ENCODE measurements at regions not wholly inside any gene's neighbourhood (a gene's known extent, or its start where the extent isn't known, plus 50 kb on each side); places are given as distances from the start of the nearest gene placed in this dataset.
"Not testable (repeated sequence)": the region's sequence is repeated elsewhere in the genome, so short reads cannot be mapped to it uniquely, and the experiment has no call there.

DNA sequence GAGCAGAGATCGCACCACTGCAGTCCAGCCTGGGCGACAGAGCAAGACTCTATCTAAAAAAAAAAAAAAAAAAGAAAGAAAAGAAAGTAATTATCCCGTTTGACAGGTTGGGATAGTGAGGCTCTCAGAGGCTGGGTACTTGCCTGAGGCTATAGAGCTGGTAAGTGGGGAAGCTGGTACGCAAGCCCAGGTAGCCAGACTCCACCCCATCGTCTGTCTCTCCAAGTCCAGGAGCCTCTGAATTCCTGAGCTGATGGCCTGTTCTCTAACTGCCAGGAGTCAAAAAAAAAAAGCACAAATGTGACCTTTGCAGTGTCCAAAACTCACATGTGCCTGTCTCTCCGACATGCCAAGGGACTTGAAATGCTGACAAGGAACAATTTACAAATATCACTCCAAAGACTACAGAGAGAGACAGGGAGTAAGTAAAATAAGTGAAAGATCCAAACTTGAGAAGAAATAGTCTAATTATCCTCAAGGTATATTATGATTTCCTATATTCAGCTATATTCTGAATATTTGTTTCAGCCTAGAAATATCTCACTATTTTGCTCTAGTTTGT, 109.1 kb upstream of the SCAF8 start:
- peaks cover 0 to 17% (median 2%) of the 10 kb centered on the region in 8 donors for H3K9me3 ChIP-seq
- no peaks in the 10 kb centered on the region for H3K4me1 ChIP-seq
- H3K27me3 ChIP-seq (replicated peaks in 1 of 7): no peaks in the 10 kb centered on the region
- no peaks in the 10 kb centered on the region for H3K36me3 ChIP-seq
- 78 to 90% (median 89%) methylated on average over 6 of the region's 6 CpGs for WGBS, 5 donors
- no peak overlapping the region for H3K27ac ChIP-seq
- DNase-seq: no peak
- intact Hi-C loops (cut with DNase I; ENCODE audit: low total_unique reads): no loop called here
- TF ChIP-seq, protein P1, sequence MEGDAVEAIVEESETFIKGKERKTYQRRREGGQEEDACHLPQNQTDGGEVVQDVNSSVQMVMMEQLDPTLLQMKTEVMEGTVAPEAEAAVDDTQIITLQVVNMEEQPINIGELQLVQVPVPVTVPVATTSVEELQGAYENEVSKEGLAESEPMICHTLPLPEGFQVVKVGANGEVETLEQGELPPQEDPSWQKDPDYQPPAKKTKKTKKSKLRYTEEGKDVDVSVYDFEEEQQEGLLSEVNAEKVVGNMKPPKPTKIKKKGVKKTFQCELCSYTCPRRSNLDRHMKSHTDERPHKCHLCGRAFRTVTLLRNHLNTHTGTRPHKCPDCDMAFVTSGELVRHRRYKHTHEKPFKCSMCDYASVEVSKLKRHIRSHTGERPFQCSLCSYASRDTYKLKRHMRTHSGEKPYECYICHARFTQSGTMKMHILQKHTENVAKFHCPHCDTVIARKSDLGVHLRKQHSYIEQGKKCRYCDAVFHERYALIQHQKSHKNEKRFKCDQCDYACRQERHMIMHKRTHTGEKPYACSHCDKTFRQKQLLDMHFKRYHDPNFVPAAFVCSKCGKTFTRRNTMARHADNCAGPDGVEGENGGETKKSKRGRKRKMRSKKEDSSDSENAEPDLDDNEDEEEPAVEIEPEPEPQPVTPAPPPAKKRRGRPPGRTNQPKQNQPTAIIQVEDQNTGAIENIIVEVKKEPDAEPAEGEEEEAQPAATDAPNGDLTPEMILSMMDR (IDR thresholded peaks at IDR 0.05 in 8 of 11, conservative IDR thresholded peaks at IDR 0.05 in 3 of 11): no peak
- no peak for TF ChIP-seq POLR2A (IDR thresholded peaks at IDR 0.05)
- TF ChIP-seq POLR2AphosphoS5 (IDR thresholded peaks at IDR 0.05): no peak
- H3K4me3 ChIP-seq: no peak overlapping the region

DNA sequence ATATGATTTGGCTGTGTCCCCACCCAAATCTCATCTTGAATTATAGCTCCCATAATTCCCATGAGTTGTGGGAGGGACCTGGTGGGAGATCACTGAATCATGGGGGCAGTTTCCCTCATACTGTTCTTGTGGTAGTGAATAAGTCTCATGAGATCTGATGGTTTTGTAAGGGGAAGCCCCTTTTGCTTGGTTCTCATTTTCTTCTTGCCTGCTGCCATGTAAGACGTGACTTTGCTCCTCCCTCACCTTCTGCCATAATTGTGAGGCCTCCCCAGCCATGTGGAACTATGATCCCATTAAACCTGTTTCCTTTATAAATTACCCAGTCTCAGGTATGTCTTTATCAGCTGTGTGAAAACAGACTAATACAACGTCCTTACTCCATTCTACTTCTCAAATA, 108.5 kb upstream of the SCAF8 start:
- peaks cover 0 to 17% (median 2%) of the 10 kb centered on the region in 8 donors for H3K9me3 ChIP-seq
- H3K27me3 ChIP-seq (replicated peaks in 1 of 7); H3K4me1 ChIP-seq; DNase-seq; intact Hi-C loops (cut with DNase I; ENCODE audit: low total_unique reads); H3K27ac ChIP-seq; H3K4me3 ChIP-seq; H3K36me3 ChIP-seq: not testable (repeated sequence)
- 71 to 78% (median 75%) methylated on average over 2 of the region's 2 CpGs for WGBS, 5 donors

DNA sequence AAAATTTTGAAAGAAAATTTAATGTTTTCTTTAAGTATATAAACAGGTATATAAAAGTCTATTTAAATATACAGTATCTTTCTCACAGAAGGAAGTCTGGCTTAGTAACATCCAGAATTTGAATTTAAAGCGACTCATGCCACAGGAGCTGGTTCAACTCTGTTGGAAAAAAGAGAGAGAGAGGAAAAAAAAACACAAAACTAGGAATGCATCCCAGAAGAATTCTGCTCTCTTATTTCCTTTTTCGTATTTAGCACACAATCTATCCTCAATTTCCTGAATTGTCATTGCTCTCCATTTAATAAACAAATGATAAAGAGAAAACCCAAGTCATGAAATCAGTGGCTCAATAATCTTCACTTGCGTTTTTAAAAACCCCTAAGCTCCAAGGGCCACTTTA, 107.5 kb upstream of the SCAF8 start:
- no peak overlapping the region for H3K27ac ChIP-seq
- TF ChIP-seq, protein P1 (IDR thresholded peaks at IDR 0.05 in 8 of 11, conservative IDR thresholded peaks at IDR 0.05 in 3 of 11): no peak
- TF ChIP-seq POLR2A (IDR thresholded peaks at IDR 0.05): no peak
- no peak for TF ChIP-seq POLR2AphosphoS5 (IDR thresholded peaks at IDR 0.05)
- H3K27me3 ChIP-seq (replicated peaks in 1 of 7): no peaks in the 10 kb centered on the region
- H3K4me1 ChIP-seq: no peaks in the 10 kb centered on the region
- no peak overlapping the region for H3K4me3 ChIP-seq
- DNase-seq: no peak
- peaks cover 0 to 17% (median 2%) of the 10 kb centered on the region in 8 donors for H3K9me3 ChIP-seq
- no peaks in the 10 kb centered on the region for H3K36me3 ChIP-seq
- WGBS, 5 donors: 65 to 86% (median 78%) methylated on average over 3 of the region's 3 CpGs
- intact Hi-C loops (cut with DNase I; ENCODE audit: low total_unique reads): no loop called here

DNA sequence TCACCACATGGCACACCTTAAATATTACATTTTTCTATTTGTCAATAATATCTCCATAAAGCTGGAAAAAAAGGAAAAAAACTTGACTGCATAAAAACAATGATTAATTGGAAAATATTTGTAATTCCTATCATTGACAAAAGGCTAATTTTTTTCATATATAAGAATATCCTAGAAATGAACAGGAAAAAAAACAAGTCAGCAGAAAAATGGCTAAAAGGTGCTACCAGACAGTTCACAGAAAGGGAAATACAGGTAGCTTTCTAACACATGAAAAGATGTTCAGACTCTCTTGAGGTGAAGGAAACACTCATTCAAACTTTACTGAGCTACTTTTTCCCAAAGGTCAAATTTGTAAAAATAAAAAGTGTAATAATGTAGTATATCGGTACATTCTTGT, 104.1 kb upstream of the SCAF8 start:
- no peaks in the 10 kb centered on the region for H3K27me3 ChIP-seq (replicated peaks in 1 of 7)
- 94 to 98% (median 98%) methylated on average over 1 of the region's 1 CpG for whole genome bisulfite sequencing, 5 donors
- intact Hi-C loops (cut with DNase I; ENCODE audit: low total_unique reads): no loop called here

More for the DNA sequence above, 104.1 kb upstream of the SCAF8 start:
- TF ChIP-seq POLR2A (IDR thresholded peaks at IDR 0.05): no peak
- no peak for TF ChIP-seq POLR2AphosphoS5 (IDR thresholded peaks at IDR 0.05)
- TF ChIP-seq, protein P1 (IDR thresholded peaks at IDR 0.05 in 8 of 11, conservative IDR thresholded peaks at IDR 0.05 in 3 of 11): no peak
- Histone ChIP-seq H3K36me3 (no peaks in the 10 kb centered on the region), H3K9me3 (peaks cover 0 to 23% (median 10%) of the 10 kb centered on the region in 8 donors), H3K4me1 (no peaks in the 10 kb centered on the region), H3K27ac (no peak overlapping the region), H3K4me3 (no peak overlapping the region)
- no peak for DNase-seq
